OCI-LY1 (cell line): ENCODE measurements at regions not wholly inside any gene's neighbourhood (a gene's known extent, or its start where the extent isn't known, plus 50 kb on each side); places are given as distances from the start of the nearest gene placed in this dataset.
"Not testable (repeated sequence)": the region's sequence is repeated elsewhere in the genome, so short reads cannot be mapped to it uniquely, and the experiment has no call there.

ENCODE experiments used
- H2AFZ ChIP-seq: fragments of 200-600 bp; sonication (generic), shearing (Covaris generic); 2 replicates; pipeline ENCODE4 v1.6.0; 2014; ENCODE audit warnings: antibody characterized with exemption, mild to moderate bottlenecking, low read length
- H3F3A ChIP-seq: fragments of 200-600 bp; sonication (generic), shearing (Covaris generic); 2 replicates; pipeline ENCODE4 v1.6.0; 2014; ENCODE audit warnings: mild to moderate bottlenecking, antibody characterized with exemption, low read length, moderate library complexity; ENCODE audit not compliant: insufficient read depth
- H3K27ac ChIP-seq: fragments of 200-600 bp; sonication (generic); 2 replicates; pipeline ENCODE4 v1.5.1; 2014; ENCODE audit warnings: low read length, mixed run types, mild to moderate bottlenecking, low read depth; ENCODE audit not compliant: poor library complexity, severe bottlenecking
- H3K27me3 ChIP-seq: fragments of 200-600 bp; sonication (generic); 2 replicates; pipeline ENCODE4 v1.6.0; 2014; ENCODE audit warnings: antibody characterized with exemption, mild to moderate bottlenecking, low read length, moderate library complexity; ENCODE audit not compliant: insufficient read depth
- H3K36me3 ChIP-seq: fragments of 200-600 bp; sonication (generic); 2 replicates; pipeline ENCODE4 v1.6.1; 2014; ENCODE audit warnings: mild to moderate bottlenecking, antibody characterized with exemption, low read length, moderate library complexity, mixed read lengths; ENCODE audit not compliant: insufficient read depth
- H3K4me1 ChIP-seq: fragments of 200-600 bp; sonication (generic); 2 replicates; pipeline ENCODE4 v1.5.1; 2014; ENCODE audit warnings: mild to moderate bottlenecking, low read length, moderate library complexity; ENCODE audit not compliant: insufficient read depth, severe bottlenecking
- H3K4me2 ChIP-seq: fragments of 200-600 bp; sonication (generic), shearing (Covaris generic); 2 replicates; pipeline ENCODE4 v1.6.1; 2014; ENCODE audit warnings: low read length
- H3K4me3 ChIP-seq: fragments of 200-600 bp; sonication (generic); 2 replicates; pipeline ENCODE4 v1.5.1; 2014; ENCODE audit warnings: low read length, low read depth, mild to moderate bottlenecking, mixed read lengths; ENCODE audit not compliant: poor library complexity, severe bottlenecking
- H3K79me2 ChIP-seq: fragments of 200-600 bp; shearing (Covaris generic); 2 replicates; pipeline ENCODE4 v1.6.1; 2016; ENCODE audit warnings: mixed run types, low read length, mixed read lengths; ENCODE audit not compliant: insufficient read depth
- H3K9ac ChIP-seq: fragments of 200-600 bp; sonication (generic), shearing (Covaris generic); 2 replicates; pipeline ENCODE4 v1.6.1; 2014; ENCODE audit warnings: mild to moderate bottlenecking, low read length, mixed read lengths
- H3K9me2 ChIP-seq: fragments of 200-600 bp; sonication (generic), shearing (Covaris generic); 2 replicates; pipeline ENCODE4 v1.6.1; 2014; ENCODE audit warnings: low read depth, mild to moderate bottlenecking, low read length, mixed read lengths
- H3K9me3 ChIP-seq: fragments of 200-600 bp; shearing (Covaris generic); 2 replicates; pipeline ENCODE4 v1.6.1; 2014; ENCODE audit warnings: low read length, mixed read lengths
- H4K20me1 ChIP-seq: fragments of 200-600 bp; sonication (generic), shearing (Covaris generic); 2 replicates; pipeline ENCODE4 v1.6.0; 2016; ENCODE audit warnings: mild to moderate bottlenecking, low read length; ENCODE audit not compliant: insufficient read depth
- CTCF ChIP-seq: fragments of 200-600 bp; sonication (generic), shearing (Covaris generic); IDR thresholded peaks from 2 replicates; pipeline ENCODE4 v1.5.1; 2017; ENCODE audit warnings: mild to moderate bottlenecking, antibody characterized with exemption, low read length, moderate library complexity, mixed read lengths
- EZH2 ChIP-seq: fragments of 200-600 bp; sonication (generic), shearing (Covaris generic); IDR thresholded peaks from 2 replicates; pipeline ENCODE4 v1.8.0; 2017; ENCODE audit warnings: borderline replicate concordance, mixed run types, mild to moderate bottlenecking, antibody characterized with exemption, low read length, moderate library complexity, mixed read lengths

GRCh38 chr7:69110450-69111050 lies 487.7 kb upstream of the AUTS2 start:
- H3K4me3 ChIP-seq, result no peak overlapping the region
- no peaks in the 10 kb centered on the region for H3K36me3 ChIP-seq
- H2AFZ ChIP-seq, result no peak overlapping the region
- H3F3A ChIP-seq, result no peaks in the 10 kb centered on the region
- no peaks in the 10 kb centered on the region for H3K4me1 ChIP-seq
- H3K9me3 ChIP-seq, result peaks cover 6% of the 10 kb centered on the region; the same call in 1 of the 2 replicates
- H3K27me3 ChIP-seq, result no peaks in the 10 kb centered on the region
- H3K27ac ChIP-seq, result no peak overlapping the region
- H3K79me2 ChIP-seq, result no peaks in the 10 kb centered on the region
- H3K9me2 ChIP-seq, result no peaks in the 10 kb centered on the region
- no peak overlapping the region for H3K9ac ChIP-seq
- no peaks in the 10 kb centered on the region for H4K20me1 ChIP-seq
- no peak for TF ChIP-seq CTCF
- TF ChIP-seq EZH2, result no peak
- no peak overlapping the region for H3K4me2 ChIP-seq

GRCh38 chr7:69114374-69114773 lies 483.9 kb upstream of the AUTS2 start:
- H3K4me3 ChIP-seq, result no peak overlapping the region
- no peaks in the 10 kb centered on the region for H3K9me2 ChIP-seq
- no peak overlapping the region for H2AFZ ChIP-seq
- no peak overlapping the region for H3K27ac ChIP-seq
- H3K79me2 ChIP-seq, result no peaks in the 10 kb centered on the region
- no peaks in the 10 kb centered on the region for H3F3A ChIP-seq
- no peaks in the 10 kb centered on the region for H3K36me3 ChIP-seq
- no peaks in the 10 kb centered on the region for H3K27me3 ChIP-seq
- no peak overlapping the region for H3K4me2 ChIP-seq
- H3K4me1 ChIP-seq, result no peaks in the 10 kb centered on the region
- peaks cover 6% of the 10 kb centered on the region; the same call in 1 of the 2 replicates for H3K9me3 ChIP-seq
- no peak overlapping the region for H3K9ac ChIP-seq
- no peaks in the 10 kb centered on the region for H4K20me1 ChIP-seq
- TF ChIP-seq CTCF (no peak), EZH2 (no peak)

- Histone ChIP-seq H3K36me3 (no peaks in the 10 kb centered on the region), H3F3A (no peaks in the 10 kb centered on the region), H3K9me3 (peaks cover 6% of the 10 kb centered on the region; the same call in 1 of the 2 replicates), H4K20me1 (no peaks in the 10 kb centered on the region), H3K4me2 (no peak overlapping the region), H3K9me2 (no peaks in the 10 kb centered on the region), H2AFZ (no peak overlapping the region), H3K4me1 (no peaks in the 10 kb centered on the region), H3K27me3 (no peaks in the 10 kb centered on the region), H3K79me2 (no peaks in the 10 kb centered on the region), H3K9ac (no peak overlapping the region), H3K4me3 (no peak overlapping the region), H3K27ac (no peak overlapping the region)
- no peak for TF ChIP-seq EZH2
- no peak for TF ChIP-seq CTCF
These were observed 482.5 kb upstream of the AUTS2 start for GRCh38 chr7:69115788-69116187.

GRCh38 chr7:69116196-69116595 lies 482.1 kb upstream of the AUTS2 start:
- H3K27me3 ChIP-seq, H3K36me3 ChIP-seq, H3K9ac ChIP-seq, H3F3A ChIP-seq, H3K27ac ChIP-seq, H3K4me3 ChIP-seq, H3K9me3 ChIP-seq, H3K79me2 ChIP-seq, H2AFZ ChIP-seq, H3K4me2 ChIP-seq, H4K20me1 ChIP-seq, H3K9me2 ChIP-seq, H3K4me1 ChIP-seq: not testable (repeated sequence)
